Progenitor cell of endocrine pancreas (in vitro differentiated cells): ENCODE measurements at regions not wholly inside any gene's neighbourhood (a gene's known extent, or its start where the extent isn't known, plus 50 kb on each side); places are given as distances from the start of the nearest gene placed in this dataset.
"Not testable (repeated sequence)": the region's sequence is repeated elsewhere in the genome, so short reads cannot be mapped to it uniquely, and the experiment has no call there.

ENCODE experiments used
- DNase-seq: peaks from one replicate; pipeline ENCODE4 v3.0.0; 2021; ENCODE audit warnings: low spot score; ENCODE audit not compliant: unreplicated experiment
- H3K27ac Mint-ChIP-seq: 2 replicates; pipeline ENCODE4 v1.8.0; 2021; ENCODE audit warnings: mild to moderate bottlenecking, moderate library complexity, mixed read lengths
- H3K27me3 Mint-ChIP-seq: 2 replicates; pipeline ENCODE4 v1.8.0; 2021; ENCODE audit warnings: mixed read lengths
- H3K36me3 Mint-ChIP-seq: 2 replicates; pipeline ENCODE4 v1.8.0; 2022; ENCODE audit warnings: mixed read lengths; ENCODE audit not compliant: insufficient read depth
- H3K4me1 Mint-ChIP-seq: 2 replicates; pipeline ENCODE4 v1.8.0; 2021; ENCODE audit warnings: low read depth, mixed read lengths
- H3K4me3 Mint-ChIP-seq: 2 replicates; pipeline ENCODE4 v1.8.0; 2021; ENCODE audit warnings: low read depth, mild to moderate bottlenecking, moderate library complexity, mixed read lengths
- H3K9me3 Mint-ChIP-seq: 2 replicates; pipeline ENCODE4 v1.8.0; 2021; ENCODE audit warnings: low read depth, mixed read lengths
- TF ChIP-seq, protein P1 (sequence below): fragments of 200-600 bp; sonication (generic); IDR thresholded peaks from one replicate; pipeline ENCODE4 v1.5.0; 2021; ENCODE audit warnings: antibody characterized with exemption, mild to moderate bottlenecking; ENCODE audit not compliant: unreplicated experiment

DNA sequence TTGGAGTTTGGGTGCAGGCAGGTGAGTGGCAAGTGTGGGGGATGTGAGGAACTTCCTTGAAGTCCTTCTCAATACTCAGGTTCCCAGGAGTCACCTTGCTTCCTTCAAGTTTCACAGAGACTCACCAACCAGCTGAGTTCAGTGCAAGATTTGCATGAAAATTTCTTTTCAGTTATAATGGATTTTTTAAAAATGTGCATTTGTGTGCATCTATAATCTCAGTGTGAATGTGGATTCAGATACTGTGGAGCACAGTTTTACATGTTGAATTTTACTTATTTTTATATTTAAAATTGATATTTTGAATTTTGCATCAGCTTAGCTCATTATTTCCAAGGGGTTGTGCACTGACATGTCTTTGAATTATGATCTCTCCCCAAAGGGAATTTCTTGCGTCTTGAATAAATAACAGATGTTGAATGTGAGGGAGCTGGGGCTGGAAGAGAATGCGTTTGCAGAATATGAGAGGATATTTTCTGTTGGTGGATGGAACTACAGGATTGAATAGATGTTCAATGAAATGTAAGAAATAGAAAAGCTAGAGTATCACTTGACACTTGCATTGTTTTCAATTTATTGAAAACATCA lies 184.3 kb downstream of the RPRM start:
- TF ChIP-seq, protein P1, sequence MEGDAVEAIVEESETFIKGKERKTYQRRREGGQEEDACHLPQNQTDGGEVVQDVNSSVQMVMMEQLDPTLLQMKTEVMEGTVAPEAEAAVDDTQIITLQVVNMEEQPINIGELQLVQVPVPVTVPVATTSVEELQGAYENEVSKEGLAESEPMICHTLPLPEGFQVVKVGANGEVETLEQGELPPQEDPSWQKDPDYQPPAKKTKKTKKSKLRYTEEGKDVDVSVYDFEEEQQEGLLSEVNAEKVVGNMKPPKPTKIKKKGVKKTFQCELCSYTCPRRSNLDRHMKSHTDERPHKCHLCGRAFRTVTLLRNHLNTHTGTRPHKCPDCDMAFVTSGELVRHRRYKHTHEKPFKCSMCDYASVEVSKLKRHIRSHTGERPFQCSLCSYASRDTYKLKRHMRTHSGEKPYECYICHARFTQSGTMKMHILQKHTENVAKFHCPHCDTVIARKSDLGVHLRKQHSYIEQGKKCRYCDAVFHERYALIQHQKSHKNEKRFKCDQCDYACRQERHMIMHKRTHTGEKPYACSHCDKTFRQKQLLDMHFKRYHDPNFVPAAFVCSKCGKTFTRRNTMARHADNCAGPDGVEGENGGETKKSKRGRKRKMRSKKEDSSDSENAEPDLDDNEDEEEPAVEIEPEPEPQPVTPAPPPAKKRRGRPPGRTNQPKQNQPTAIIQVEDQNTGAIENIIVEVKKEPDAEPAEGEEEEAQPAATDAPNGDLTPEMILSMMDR: no peak
- Mint-ChIP-seq H3K4me3 (no peak overlapping the region), H3K4me1 (peaks cover 12% of the 10 kb centered on the region), H3K9me3 (no peaks in the 10 kb centered on the region), H3K27ac (no peak overlapping the region), H3K36me3 (no peaks in the 10 kb centered on the region), H3K27me3 (no peaks in the 10 kb centered on the region)
- DNase-seq: no peak

DNA sequence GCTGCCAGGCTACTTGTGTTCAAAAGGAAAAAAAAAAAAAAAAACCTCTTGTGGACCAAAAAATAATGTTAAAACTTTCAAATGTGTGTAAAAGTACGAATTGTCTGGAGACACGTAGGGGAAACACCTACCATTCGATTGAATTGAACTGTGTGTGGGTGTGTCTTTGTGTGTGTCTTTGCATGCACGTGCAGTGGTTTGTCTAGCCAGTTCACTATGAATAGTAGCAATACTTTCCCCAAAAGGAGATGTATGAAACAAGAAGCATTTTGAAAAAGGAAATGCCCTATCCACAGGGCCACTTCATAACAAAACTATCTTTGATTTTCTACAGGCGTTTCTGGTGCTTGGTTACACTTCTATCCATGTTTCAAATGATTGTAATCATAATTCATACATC lies 186.8 kb downstream of the RPRM start:
- DNase-seq: no peak
- Mint-ChIP-seq H3K9me3 (no peaks in the 10 kb centered on the region), H3K27me3 (peaks cover 6% of the 10 kb centered on the region), H3K4me1 (peaks cover 3% of the 10 kb centered on the region), H3K4me3 (no peak overlapping the region), H3K27ac (no peak overlapping the region), H3K36me3 (no peaks in the 10 kb centered on the region)
- TF ChIP-seq, protein P1: no peak

DNA sequence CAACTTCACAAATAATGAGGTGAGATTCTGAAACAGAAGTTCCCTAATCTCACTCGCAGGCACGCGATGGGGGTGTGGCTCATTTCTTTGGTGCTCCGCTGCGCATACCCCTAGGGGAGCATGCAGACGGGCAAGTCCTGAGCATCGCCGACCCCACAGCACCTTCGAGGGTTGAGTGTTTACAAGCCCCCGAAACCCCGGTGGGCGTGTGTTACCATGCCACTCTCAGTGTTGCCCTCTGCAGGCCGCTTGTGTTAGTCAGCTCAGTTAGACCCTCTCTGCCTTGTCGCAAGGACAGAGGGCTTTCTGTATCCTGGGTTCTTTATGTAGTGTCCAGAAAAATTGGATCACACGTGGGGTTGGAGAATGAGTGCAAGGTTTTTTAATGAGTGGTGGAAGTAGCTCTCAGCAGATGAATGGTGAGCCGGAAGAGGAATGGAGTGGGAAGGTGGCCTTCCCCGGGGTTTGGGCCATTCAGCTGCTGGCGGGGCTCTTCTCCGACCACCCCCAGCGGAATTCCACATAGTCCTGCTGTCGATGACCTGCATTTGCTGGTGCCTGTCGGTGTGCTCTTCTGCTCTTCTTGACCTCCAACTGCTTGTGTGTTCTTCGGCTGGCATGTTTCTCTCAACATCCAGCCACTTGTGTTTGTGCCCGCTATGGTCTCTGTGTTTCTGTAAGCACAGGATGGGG lies 191.3 kb downstream of the RPRM start:
- H3K4me1 Mint-ChIP-seq: no peaks in the 10 kb centered on the region
- DNase-seq: peak; percentile 39
- peak overlapping the region; percentile 21 for H3K4me3 Mint-ChIP-seq
- H3K9me3 Mint-ChIP-seq: peaks cover 6% of the 10 kb centered on the region
- peaks cover 6% of the 10 kb centered on the region for H3K27me3 Mint-ChIP-seq
- H3K36me3 Mint-ChIP-seq: no peaks in the 10 kb centered on the region
- TF ChIP-seq, protein P1: peak; percentile 69
- no peak overlapping the region for H3K27ac Mint-ChIP-seq

DNA sequence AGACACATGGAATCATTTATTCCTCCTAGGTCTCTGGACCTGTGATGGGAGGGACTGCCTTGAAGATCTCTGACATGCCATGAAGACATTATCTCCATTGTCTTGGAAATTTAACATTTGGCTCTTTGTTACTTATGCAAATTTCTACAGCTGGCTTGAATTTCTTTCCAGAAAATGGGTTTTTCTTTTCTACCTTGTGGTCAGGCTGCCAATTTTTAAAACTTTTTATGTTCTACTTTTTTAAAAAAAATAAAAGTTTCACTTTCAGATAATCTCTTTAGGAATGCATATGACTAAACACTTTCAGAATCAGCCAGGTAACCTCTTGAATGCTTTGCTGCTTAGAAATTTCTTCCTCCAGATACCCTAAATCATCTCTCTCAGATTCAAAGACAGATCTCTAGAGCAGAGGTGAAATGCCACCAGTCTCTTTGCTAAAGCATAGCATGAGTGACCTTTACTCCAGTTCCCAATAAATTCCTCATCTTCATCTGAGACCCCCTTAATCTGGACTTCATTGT lies 209.6 kb downstream of the RPRM start:
- TF ChIP-seq, protein P1: no peak
- H3K4me3 Mint-ChIP-seq: no peak overlapping the region
- no peaks in the 10 kb centered on the region for H3K36me3 Mint-ChIP-seq
- no peaks in the 10 kb centered on the region for H3K4me1 Mint-ChIP-seq
- H3K27ac Mint-ChIP-seq: no peak overlapping the region
- no peak for DNase-seq
- no peaks in the 10 kb centered on the region for H3K27me3 Mint-ChIP-seq
- peaks cover 9% of the 10 kb centered on the region for H3K9me3 Mint-ChIP-seq

DNA sequence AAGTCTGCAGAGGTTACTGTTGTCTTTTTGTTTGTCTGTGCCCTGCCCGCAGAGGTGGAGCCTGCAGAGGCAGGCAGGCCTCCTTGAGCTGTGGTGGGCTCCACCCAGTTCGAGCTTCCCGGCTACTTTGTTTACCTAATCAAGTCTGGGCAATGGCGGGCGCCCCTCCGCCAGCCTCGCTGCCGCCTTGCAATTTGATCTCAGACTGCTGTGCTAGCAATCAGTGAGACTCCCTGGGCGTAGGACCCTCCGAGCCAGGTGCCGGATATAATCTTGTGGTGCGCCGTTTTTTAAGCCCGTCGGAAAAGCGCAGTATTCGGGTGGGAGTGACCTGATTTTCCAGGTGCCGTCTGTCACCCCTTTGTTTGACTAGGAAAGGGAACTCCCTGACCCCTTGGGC lies 221.7 kb downstream of the RPRM start:
- H3K4me3 Mint-ChIP-seq, H3K27ac Mint-ChIP-seq, DNase-seq, H3K36me3 Mint-ChIP-seq, H3K27me3 Mint-ChIP-seq, H3K4me1 Mint-ChIP-seq: not testable (repeated sequence)
- H3K9me3 Mint-ChIP-seq: peaks cover 13% of the 10 kb centered on the region

DNA sequence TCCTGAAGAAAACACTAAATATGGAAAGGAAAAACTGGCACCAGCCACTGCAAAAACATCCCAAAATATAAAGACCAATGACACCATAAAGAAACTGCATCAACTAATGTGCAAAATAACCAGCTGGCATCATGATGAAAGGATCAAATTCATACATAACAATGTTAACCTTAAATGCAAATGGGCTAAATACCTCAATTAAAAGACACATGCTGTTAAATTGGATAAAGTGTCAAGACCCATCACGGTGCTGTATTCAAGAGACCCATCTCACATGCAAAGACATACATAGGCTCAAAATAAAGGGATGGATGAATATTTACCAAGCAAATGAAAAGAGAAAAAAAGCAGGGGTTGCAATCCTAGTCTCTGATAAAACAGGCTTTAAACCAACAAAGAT lies 231.9 kb downstream of the RPRM start:
- H3K9me3 Mint-ChIP-seq: peaks cover 13% of the 10 kb centered on the region
- H3K27ac Mint-ChIP-seq, H3K36me3 Mint-ChIP-seq, H3K4me1 Mint-ChIP-seq, H3K4me3 Mint-ChIP-seq, DNase-seq, H3K27me3 Mint-ChIP-seq: not testable (repeated sequence)
